Glutamatergic neuron (in vitro differentiated cells): ENCODE measurements at regions not wholly inside any gene's neighbourhood (a gene's known extent, or its start where the extent isn't known, plus 50 kb on each side); places are given as distances from the start of the nearest gene placed in this dataset.

Source experiments
- DNase-seq: peaks from one replicate; pipeline ENCODE4 v3.0.0; 2022
- H3K27ac Mint-ChIP-seq: one replicate; pipeline ENCODE4 v1.8.0; 2020; ENCODE audit warnings: mild to moderate bottlenecking, mixed read lengths, inconsistent platforms; ENCODE audit not compliant: unreplicated experiment
- H3K27me3 Mint-ChIP-seq: one replicate; pipeline ENCODE4 v1.8.0; 2020; ENCODE audit warnings: mild to moderate bottlenecking, moderate library complexity, mixed read lengths, inconsistent platforms; ENCODE audit not compliant: unreplicated experiment
- H3K36me3 Mint-ChIP-seq: one replicate; pipeline ENCODE4 v1.8.0; 2020; ENCODE audit warnings: mild to moderate bottlenecking, mixed read lengths, inconsistent platforms; ENCODE audit not compliant: unreplicated experiment
- H3K4me1 Mint-ChIP-seq: one replicate; pipeline ENCODE4 v1.8.0; 2020; ENCODE audit warnings: mild to moderate bottlenecking, low read depth, mixed read lengths, inconsistent platforms; ENCODE audit not compliant: unreplicated experiment
- H3K4me3 Mint-ChIP-seq: one replicate; pipeline ENCODE4 v1.8.0; 2020; ENCODE audit warnings: mild to moderate bottlenecking, mixed read lengths, inconsistent platforms; ENCODE audit not compliant: unreplicated experiment
- H3K9me3 Mint-ChIP-seq: one replicate; pipeline ENCODE4 v1.8.0; 2020; ENCODE audit warnings: mild to moderate bottlenecking, moderate library complexity, mixed read lengths, inconsistent platforms; ENCODE audit not compliant: unreplicated experiment
- TF ChIP-seq, protein P1 (sequence below): fragments of 200-600 bp; sonication (generic); IDR thresholded peaks from one replicate; pipeline ENCODE4 v1.5.0; 2021; ENCODE audit not compliant: partially characterized antibody, unreplicated experiment

DNA sequence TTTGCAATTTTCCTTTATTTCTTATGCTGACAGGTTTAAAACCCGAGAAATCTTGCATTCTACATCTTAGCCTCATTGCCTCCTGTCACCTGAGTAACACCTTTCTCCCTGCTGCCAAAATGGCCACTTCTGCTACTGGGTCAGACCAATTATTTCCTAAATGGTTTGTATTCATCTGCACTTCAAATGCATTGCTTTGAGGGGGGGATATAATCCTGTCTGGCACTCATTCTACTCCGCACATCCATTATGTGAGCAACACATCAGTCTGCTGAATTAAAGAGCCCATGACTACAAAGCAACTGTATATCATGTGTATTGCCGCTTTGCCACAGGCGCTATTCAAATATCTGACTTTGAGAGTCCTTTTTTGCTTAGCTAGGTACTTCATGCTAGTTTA, 141.6 kb upstream of the TSHZ2 start:
- no peak overlapping the region for H3K4me3 Mint-ChIP-seq
- no peaks in the 10 kb centered on the region for H3K4me1 Mint-ChIP-seq
- H3K27ac Mint-ChIP-seq: no peak overlapping the region
- TF ChIP-seq, protein P1, sequence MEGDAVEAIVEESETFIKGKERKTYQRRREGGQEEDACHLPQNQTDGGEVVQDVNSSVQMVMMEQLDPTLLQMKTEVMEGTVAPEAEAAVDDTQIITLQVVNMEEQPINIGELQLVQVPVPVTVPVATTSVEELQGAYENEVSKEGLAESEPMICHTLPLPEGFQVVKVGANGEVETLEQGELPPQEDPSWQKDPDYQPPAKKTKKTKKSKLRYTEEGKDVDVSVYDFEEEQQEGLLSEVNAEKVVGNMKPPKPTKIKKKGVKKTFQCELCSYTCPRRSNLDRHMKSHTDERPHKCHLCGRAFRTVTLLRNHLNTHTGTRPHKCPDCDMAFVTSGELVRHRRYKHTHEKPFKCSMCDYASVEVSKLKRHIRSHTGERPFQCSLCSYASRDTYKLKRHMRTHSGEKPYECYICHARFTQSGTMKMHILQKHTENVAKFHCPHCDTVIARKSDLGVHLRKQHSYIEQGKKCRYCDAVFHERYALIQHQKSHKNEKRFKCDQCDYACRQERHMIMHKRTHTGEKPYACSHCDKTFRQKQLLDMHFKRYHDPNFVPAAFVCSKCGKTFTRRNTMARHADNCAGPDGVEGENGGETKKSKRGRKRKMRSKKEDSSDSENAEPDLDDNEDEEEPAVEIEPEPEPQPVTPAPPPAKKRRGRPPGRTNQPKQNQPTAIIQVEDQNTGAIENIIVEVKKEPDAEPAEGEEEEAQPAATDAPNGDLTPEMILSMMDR: no peak
- H3K27me3 Mint-ChIP-seq: no peaks in the 10 kb centered on the region
- peaks cover 5% of the 10 kb centered on the region for H3K36me3 Mint-ChIP-seq
- no peak for DNase-seq
- H3K9me3 Mint-ChIP-seq: no peaks in the 10 kb centered on the region

DNA sequence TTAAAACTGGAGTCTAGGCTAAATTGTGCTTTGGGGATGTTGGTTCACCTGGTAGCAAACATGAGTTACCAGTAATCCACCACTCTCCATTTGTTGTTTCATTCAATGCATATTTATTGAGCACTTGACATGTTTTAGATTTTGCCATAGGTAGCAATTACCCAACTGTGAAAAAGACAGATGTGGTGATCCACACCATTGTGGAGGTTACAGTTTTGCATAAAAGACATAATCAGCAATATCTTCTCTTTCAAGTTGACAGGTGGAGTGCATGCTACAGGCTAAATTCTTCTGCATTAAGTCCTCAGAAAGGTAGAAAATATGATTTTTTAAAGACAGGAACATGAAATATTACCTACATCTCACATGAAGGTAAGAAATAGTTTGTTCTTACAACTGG, 143.0 kb upstream of the TSHZ2 start:
- Mint-ChIP-seq H3K36me3 (peaks cover 5% of the 10 kb centered on the region), H3K4me3 (no peak overlapping the region), H3K27me3 (no peaks in the 10 kb centered on the region), H3K4me1 (no peaks in the 10 kb centered on the region), H3K9me3 (no peaks in the 10 kb centered on the region), H3K27ac (no peak overlapping the region)
- DNase-seq: no peak
- TF ChIP-seq, protein P1: no peak

GRCh38 chr20:52828199-52828598, 144.0 kb upstream of the TSHZ2 start:
- Mint-ChIP-seq H3K4me1 (no peaks in the 10 kb centered on the region), H3K9me3 (no peaks in the 10 kb centered on the region), H3K36me3 (peaks cover 5% of the 10 kb centered on the region), H3K4me3 (no peak overlapping the region), H3K27me3 (no peaks in the 10 kb centered on the region), H3K27ac (no peak overlapping the region)
- TF ChIP-seq, protein P1: no peak
- DNase-seq: no peak

DNA sequence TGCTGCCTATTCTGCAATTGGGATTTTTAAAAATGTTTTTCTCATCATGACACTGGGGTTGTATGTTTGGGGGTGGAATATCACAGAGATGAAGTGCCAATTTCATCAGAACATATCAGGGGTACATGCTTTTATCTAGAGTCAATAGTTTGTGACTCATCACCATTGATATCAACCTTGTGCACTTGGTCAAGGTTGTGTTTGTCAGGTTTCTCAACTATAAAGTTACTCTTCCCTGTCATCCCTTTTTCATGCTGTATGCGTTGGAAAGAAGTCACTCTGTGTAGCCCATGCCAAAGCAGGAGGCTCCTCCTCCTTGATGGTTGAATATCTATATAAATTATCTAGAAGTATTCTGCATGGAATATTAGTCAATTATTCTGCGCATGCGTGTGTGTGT, 145.4 kb upstream of the TSHZ2 start:
- no peak for DNase-seq
- no peaks in the 10 kb centered on the region for H3K4me1 Mint-ChIP-seq
- TF ChIP-seq, protein P1: no peak
- H3K9me3 Mint-ChIP-seq: no peaks in the 10 kb centered on the region
- H3K4me3 Mint-ChIP-seq: no peak overlapping the region
- H3K36me3 Mint-ChIP-seq: peaks cover 5% of the 10 kb centered on the region
- H3K27me3 Mint-ChIP-seq: no peaks in the 10 kb centered on the region
- H3K27ac Mint-ChIP-seq: no peak overlapping the region

DNA sequence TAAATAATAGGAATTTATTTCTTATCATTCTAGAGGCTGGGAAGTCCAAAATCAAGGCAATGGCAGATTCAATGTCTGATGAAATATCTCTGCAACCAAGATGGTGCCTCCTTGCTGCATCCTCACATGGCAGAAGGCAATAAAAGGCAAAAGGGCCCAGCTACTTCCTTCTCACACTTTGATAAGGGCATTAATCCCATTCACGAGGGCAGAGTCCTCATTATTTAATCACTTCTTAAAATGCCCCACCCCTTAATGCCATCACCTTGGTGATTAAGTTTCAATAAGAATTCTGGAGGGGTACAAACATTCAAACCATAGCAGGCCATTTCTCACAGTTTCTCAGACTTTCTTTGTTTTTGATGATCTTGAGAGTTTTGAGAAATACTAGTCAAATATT, 145.8 kb upstream of the TSHZ2 start:
- H3K27ac Mint-ChIP-seq: no peak overlapping the region
- no peak overlapping the region for H3K4me3 Mint-ChIP-seq
- H3K36me3 Mint-ChIP-seq: peaks cover 5% of the 10 kb centered on the region
- H3K4me1 Mint-ChIP-seq: no peaks in the 10 kb centered on the region
- H3K9me3 Mint-ChIP-seq: no peaks in the 10 kb centered on the region
- TF ChIP-seq, protein P1: no peak
- no peak for DNase-seq
- no peaks in the 10 kb centered on the region for H3K27me3 Mint-ChIP-seq
